ENCODE measurements at regions not wholly inside any gene's neighbourhood (a gene's known extent, or its start where the extent isn't known, plus 50 kb on each side); places are given as distances from the start of the nearest gene placed in this dataset.
"Not testable (repeated sequence)": the region's sequence is repeated elsewhere in the genome, so short reads cannot be mapped to it uniquely, and the experiment has no call there.

- no peak for ATAC-seq
- intact Hi-C loops (cut with DNase I, micrococcal nuclease): no loop called here
- no peak for DNase-seq
These were observed 2691.0 kb downstream of the PCDH7 start for GRCh38 chr4:33411182-33411581.

DNA sequence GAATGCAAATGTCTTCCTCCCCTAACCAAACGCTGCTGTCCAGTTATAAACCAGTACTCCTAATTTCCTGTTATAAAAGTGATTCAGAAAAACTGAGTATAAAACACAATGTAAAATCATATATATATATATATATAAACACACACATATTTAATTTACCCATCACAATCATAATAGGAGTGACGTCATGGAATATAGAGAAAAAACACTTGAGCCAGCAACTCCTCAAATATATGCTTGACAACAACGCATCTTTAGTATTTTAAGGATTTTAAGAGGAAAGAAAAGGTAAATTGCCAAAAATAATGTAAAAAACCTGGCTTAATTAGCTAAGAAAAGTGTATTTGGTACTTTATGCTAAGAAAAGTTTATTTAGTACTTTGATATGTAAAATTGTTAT lies 2701.7 kb downstream of the PCDH7 start:
- intact Hi-C loops (cut with DNase I, micrococcal nuclease): no loop called here
- DNase-seq (no peak), ATAC-seq (no peak)

DNA sequence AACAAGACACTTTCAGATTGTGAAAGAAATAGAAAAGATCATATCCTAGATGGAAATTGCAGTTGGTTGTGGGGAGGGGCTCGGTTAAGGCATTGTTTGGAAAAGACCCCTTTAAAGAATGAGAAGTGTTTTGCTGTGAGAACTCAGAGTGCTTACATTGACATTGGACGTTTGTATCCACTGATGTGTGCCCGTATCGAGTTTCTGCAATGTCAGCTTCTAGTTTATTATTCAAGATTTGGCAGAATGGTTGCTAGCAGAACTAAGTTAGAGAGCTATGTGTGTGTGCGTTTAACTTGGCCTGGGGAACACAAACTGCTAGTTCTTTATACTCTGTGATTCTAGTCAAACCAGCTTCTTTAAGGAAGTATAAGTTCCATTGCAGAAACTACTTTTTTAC lies 2702.5 kb downstream of the PCDH7 start:
- ATAC-seq: no peak
- DNase-seq: no peak
- intact Hi-C loops (cut with DNase I, micrococcal nuclease): no loop called here

DNA sequence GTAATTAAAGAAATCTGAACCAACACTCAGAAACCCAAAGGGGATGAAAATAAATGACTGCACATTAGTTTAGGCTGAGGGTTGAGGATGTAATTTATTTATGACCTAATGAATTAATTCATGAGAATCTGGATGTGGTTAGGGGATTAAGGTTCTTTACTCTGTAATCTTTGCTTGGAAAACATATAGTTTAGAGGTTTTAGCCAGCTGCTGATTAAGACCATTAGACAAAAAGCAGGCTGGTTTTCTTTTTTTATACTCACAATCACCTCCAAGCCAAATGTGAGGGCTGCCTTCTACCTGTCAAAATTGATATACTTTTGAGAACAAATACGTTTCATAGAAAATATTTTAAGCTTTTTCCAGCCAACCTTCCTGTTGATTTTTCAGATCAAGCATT lies 2705.8 kb downstream of the PCDH7 start:
- intact Hi-C loops (cut with DNase I, micrococcal nuclease): no loop called here
- ATAC-seq (no peak), DNase-seq (no peak)

- ATAC-seq: no peak
- intact Hi-C loops (cut with DNase I, micrococcal nuclease): no loop called here
- DNase-seq: no peak
These were observed 2707.5 kb downstream of the PCDH7 start for GRCh38 chr4:33427676-33428075.

GRCh38 chr4:33429971-33430370 lies 2709.8 kb downstream of the PCDH7 start:
- no peak for ATAC-seq
- no peak for DNase-seq

DNA sequence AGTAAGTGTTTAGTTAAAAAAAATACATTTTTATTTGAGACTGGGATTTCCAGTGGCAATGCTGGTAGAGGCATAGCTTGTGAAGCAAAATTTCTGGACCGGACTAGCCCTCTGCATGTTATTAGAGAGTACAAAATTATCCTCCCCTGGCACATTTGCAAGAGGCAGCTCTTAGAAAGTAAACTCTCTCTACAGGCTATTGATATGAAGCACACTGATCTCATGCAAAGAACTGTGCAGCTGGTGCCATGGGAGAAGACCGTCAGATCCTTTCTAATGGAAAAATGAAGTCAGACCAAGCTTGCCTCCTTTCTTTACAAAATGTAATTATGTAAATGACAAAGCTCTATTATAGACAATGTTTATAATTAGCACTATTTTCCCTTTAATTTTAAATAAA lies 2717.2 kb downstream of the PCDH7 start:
- ATAC-seq (no peak), DNase-seq (no peak)
- intact Hi-C loops (cut with DNase I, micrococcal nuclease): no loop called here

More at GRCh38 chr4:33429971-33430370, 2709.8 kb downstream of the PCDH7 start:
- intact Hi-C loops (cut with DNase I, micrococcal nuclease): no loop called here

DNA sequence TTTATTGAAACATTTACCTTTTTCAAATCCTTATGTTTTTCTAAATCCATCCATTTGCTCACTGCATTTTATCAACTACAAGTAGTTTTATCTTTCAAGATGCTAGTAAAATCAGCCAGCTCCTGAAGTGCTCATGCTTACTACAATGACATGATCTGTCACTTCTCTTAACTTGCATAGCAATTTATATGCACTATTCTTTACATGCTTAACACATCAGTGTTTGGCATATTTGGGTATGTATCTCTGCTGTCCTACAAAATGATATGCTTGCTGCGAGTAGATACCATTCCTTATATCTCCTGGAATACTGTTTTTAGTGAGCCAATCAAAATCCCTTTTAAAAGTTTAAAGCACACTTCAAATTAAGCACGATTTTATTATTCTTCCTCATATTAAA lies 2726.8 kb downstream of the PCDH7 start:
- ATAC-seq: no peak
- DNase-seq: no peak
- intact Hi-C loops (cut with DNase I, micrococcal nuclease): no loop called here

- DNase-seq: no peak
- no peak for ATAC-seq
- intact Hi-C loops (cut with DNase I, micrococcal nuclease): no loop called here
These were observed 2728.8 kb downstream of the PCDH7 start for GRCh38 chr4:33448948-33449347.

DNA sequence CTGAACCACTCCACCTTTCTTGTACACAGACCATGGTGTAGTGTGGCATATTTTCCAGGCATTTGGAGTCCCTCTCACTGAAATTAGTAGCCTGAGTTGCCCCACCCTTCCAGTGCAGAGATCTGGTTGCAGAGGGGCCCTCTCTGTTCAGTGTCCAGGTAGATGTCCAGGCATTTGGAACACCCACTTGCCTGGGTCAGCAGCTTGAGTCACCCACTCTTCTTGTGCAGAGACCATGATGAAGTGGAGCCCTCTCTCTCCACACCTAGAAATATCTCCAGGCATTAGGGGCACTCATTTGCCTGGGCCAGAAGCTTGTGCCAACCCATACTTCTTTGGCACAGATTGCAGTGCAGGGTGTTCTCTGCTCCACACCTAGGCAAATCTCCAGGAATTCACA lies 2733.3 kb downstream of the PCDH7 start:
- no peak for ATAC-seq
- intact Hi-C loops (cut with DNase I, micrococcal nuclease): no loop called here

DNA sequence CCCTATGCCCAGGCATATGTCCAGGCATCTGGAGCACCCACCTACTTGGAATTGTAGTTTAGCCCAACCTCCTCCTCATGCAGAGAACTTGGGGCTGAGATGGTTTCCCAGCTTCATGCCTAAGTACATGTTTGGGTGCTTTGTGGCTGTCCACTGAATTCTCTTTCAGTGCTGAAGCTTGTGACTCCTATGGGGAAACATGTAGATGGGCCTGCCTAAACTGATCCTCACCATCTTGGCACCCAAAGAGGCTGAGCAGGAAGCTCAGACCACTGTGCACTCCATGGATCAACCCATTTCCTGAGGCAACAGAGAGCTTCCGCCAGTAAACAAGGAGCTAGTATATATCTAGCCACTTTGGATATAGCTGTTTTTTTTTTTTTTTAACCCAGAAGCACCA lies 2733.7 kb downstream of the PCDH7 start:
- intact Hi-C loops (cut with DNase I, micrococcal nuclease): no loop called here
- DNase-seq: no peak
- no peak for ATAC-seq

More for the DNA sequence above, 2733.3 kb downstream of the PCDH7 start:
- DNase-seq: no peak

DNA sequence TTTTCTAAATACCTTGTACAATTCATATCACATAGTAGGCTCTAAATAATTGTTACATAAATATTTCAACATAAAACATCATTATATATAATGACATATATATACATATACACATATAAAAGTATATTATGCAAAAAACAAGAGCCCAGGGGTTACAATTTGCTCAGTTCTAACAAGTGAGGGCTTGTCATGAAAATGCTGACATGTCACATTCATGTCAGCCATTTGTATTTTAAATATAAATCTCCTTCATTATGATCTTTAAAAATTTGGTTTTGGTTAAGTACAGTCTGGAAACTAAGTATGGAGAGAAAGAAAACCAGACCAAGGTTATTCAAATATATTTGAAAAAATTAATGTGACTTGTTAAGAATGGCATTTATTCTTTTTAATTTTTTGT lies 2745.4 kb downstream of the PCDH7 start:
- no peak for DNase-seq
- ATAC-seq: no peak
- intact Hi-C loops (cut with DNase I, micrococcal nuclease): no loop called here

GRCh38 chr4:33467291-33467690 lies 2747.1 kb downstream of the PCDH7 start:
- DNase-seq (no peak), ATAC-seq (no peak)
- intact Hi-C loops (cut with DNase I, micrococcal nuclease): no loop called here

DNA sequence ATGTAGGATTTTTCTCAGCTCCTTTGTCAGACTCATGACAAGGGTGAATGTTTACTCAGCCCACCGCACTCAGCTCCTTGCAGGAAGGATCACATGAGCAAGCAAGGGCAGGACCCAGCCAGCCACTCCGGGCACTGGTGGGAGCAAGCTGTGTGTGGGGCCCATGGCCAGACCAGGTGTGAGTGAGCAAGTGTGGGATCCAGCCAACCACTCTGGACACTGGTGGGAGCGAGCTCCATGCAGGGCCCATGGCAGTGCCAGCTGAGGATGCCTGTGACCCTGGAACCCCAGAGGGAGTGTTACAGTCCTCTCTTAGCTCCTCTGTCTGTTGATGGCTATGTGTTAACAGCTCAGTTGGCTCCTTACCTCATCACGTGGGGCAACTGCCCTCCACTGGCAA lies 2750.6 kb downstream of the PCDH7 start:
- ATAC-seq: no peak
- no peak for DNase-seq
- intact Hi-C loops (cut with DNase I, micrococcal nuclease): no loop called here

GRCh38 chr4:33477715-33478114 lies 2757.5 kb downstream of the PCDH7 start:
- DNase-seq (no peak), ATAC-seq (no peak)
- intact Hi-C loops (cut with DNase I, micrococcal nuclease): no loop called here

- DNase-seq: no peak
- ATAC-seq: peak; percentile 58
- intact Hi-C loops (cut with DNase I, micrococcal nuclease): no loop called here
These were observed 2761.5 kb downstream of the ARAP2 start for GRCh38 chr4:33482773-33483172.

GRCh38 chr4:33485111-33485510 lies 2759.2 kb downstream of the ARAP2 start:
- DNase-seq (no peak), ATAC-seq (no peak)
- intact Hi-C loops (cut with DNase I, micrococcal nuclease): no loop called here

GRCh38 chr4:33493231-33493630 lies 2751.1 kb downstream of the ARAP2 start:
- intact Hi-C loops (cut with DNase I, micrococcal nuclease): no loop called here
- no peak for ATAC-seq

DNA sequence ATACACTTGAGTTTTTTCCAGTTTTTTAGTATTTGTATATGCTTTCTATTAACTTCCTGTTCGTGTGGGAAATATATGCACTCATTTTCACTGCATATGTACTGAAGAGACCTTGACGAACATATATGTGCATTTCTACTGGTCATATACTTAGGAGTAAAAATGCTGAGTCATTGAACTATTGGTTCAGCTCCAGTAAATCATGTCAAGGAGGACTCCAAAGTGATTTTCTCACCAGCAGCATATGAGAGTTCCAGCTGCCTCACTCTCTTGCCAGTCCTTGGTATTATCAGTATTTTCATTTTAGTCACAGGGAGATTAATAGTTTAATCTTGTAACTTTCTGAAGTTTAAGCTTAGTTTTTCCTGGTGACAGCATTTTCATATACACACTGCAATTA lies 2750.2 kb downstream of the ARAP2 start:
- intact Hi-C loops (cut with DNase I, micrococcal nuclease): no loop called here
- ATAC-seq (no peak), DNase-seq (no peak)

More at GRCh38 chr4:33493231-33493630, 2751.1 kb downstream of the ARAP2 start:
- no peak for DNase-seq

- ATAC-seq; DNase-seq; intact Hi-C loops (cut with DNase I, micrococcal nuclease): not testable (repeated sequence)
These were observed 2742.7 kb downstream of the ARAP2 start for GRCh38 chr4:33501587-33501986.

GRCh38 chr4:33512397-33512796 lies 2731.9 kb downstream of the ARAP2 start:
- intact Hi-C loops (cut with DNase I, micrococcal nuclease): no loop called here
- DNase-seq: no peak
- ATAC-seq: no peak

DNA sequence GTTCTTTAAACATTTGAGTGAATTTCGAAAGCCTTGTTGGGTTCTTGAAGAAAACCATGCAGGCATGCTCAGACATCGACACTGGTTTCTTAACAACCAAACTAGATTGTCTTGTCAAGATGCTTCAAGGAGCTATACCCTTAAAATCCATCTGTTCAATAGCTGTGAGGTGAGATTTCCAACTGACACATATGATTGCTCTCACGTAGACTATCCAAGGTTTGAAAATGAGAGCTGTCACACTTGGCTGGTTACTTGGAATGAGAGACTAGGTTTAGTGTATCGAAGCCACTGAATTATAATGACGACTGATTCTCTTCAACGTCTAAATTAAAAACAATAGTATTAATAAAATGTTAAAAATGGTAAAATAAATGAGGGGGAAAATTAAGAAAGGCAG lies 2725.5 kb downstream of the ARAP2 start:
- no peak for DNase-seq
- ATAC-seq: no peak
- intact Hi-C loops (cut with DNase I, micrococcal nuclease): no loop called here
